OCI-LY1 (cell line): ENCODE measurements at regions not wholly inside any gene's neighbourhood (a gene's known extent, or its start where the extent isn't known, plus 50 kb on each side); places are given as distances from the start of the nearest gene placed in this dataset.

Experiments
- EZH2 ChIP-seq: fragments of 200-600 bp; sonication (generic), shearing (Covaris generic); IDR thresholded peaks from 2 replicates; pipeline ENCODE4 v1.8.0; 2017; ENCODE audit warnings: borderline replicate concordance, mixed run types, mild to moderate bottlenecking, antibody characterized with exemption, low read length, moderate library complexity, mixed read lengths
- TF ChIP-seq, protein P1 (sequence below): fragments of 200-600 bp; sonication (generic), shearing (Covaris generic); IDR thresholded peaks from 2 replicates; pipeline ENCODE4 v1.5.1; 2017; ENCODE audit warnings: mild to moderate bottlenecking, antibody characterized with exemption, low read length, moderate library complexity, mixed read lengths

DNA sequence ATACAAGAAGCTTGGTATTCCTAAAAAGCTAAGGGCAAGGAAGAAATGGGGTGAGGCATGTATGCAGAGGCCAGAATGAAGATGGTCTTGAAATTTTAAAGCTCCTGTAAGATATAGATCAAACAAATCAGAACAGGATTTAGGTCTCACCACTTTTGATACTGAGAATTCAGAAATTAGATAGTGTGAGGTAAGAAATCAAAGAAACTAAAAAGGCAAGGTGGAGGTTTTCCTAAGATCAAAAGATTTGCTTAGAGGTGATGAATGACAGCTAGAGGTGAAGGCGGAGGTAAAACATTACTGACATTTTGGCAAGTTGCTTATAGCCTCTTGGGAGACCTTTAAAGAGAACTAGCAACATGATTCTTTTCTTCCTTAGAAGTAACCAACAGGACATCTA is 225.2 kb upstream of the SGK1 start:
- TF ChIP-seq, protein P1, sequence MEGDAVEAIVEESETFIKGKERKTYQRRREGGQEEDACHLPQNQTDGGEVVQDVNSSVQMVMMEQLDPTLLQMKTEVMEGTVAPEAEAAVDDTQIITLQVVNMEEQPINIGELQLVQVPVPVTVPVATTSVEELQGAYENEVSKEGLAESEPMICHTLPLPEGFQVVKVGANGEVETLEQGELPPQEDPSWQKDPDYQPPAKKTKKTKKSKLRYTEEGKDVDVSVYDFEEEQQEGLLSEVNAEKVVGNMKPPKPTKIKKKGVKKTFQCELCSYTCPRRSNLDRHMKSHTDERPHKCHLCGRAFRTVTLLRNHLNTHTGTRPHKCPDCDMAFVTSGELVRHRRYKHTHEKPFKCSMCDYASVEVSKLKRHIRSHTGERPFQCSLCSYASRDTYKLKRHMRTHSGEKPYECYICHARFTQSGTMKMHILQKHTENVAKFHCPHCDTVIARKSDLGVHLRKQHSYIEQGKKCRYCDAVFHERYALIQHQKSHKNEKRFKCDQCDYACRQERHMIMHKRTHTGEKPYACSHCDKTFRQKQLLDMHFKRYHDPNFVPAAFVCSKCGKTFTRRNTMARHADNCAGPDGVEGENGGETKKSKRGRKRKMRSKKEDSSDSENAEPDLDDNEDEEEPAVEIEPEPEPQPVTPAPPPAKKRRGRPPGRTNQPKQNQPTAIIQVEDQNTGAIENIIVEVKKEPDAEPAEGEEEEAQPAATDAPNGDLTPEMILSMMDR: no peak
- TF ChIP-seq EZH2: no peak
